HG03565 (cell line): ENCODE measurements at regions not wholly inside any gene's neighbourhood (a gene's known extent, or its start where the extent isn't known, plus 50 kb on each side); places are given as distances from the start of the nearest gene placed in this dataset.
A peak's percentile ranks its signal among the peaks of the same experiment; 100 is the strongest.

Experiments used
- ATAC-seq: cut with Tn5 transposase; IDR thresholded peaks from one replicate; pipeline ENCODE4 v1.9.1; 2021; ENCODE audit warnings: mild to moderate bottlenecking, moderate library complexity; ENCODE audit not compliant: unreplicated experiment

- ATAC-seq = no peak
Measured at GRCh38 chr9:119841016-119841415, 471.8 kb upstream of the BRINP1 start.

GRCh38 chr9:119839888-119840287 lies 470.7 kb upstream of the BRINP1 start:
- no peak for ATAC-seq

- ATAC-seq = no peak
Measured at GRCh38 chr9:119838210-119838609, 469.0 kb upstream of the BRINP1 start.

GRCh38 chr9:119836036-119836435 lies 466.8 kb upstream of the BRINP1 start:
- no peak for ATAC-seq

GRCh38 chr9:119834064-119834620 lies 464.9 kb upstream of the BRINP1 start:
- ATAC-seq = no peak

GRCh38 chr9:119831309-119831708 lies 462.1 kb upstream of the BRINP1 start:
- ATAC-seq = no peak

GRCh38 chr9:119829748-119830147 lies 460.5 kb upstream of the BRINP1 start:
- ATAC-seq = no peak

- ATAC-seq = no peak
Measured at GRCh38 chr9:119829186-119829585, 460.0 kb upstream of the BRINP1 start.

GRCh38 chr9:119827526-119827925 lies 458.3 kb upstream of the BRINP1 start:
- no peak for ATAC-seq

- ATAC-seq = no peak
Measured at GRCh38 chr9:119827126-119827525, 457.9 kb upstream of the BRINP1 start.

- ATAC-seq = no peak
Measured at GRCh38 chr9:119818726-119819435, 449.6 kb upstream of the BRINP1 start.

GRCh38 chr9:119810645-119811429 lies 441.6 kb upstream of the BRINP1 start:
- ATAC-seq = no peak

GRCh38 chr9:119803679-119804078 lies 434.4 kb upstream of the BRINP1 start:
- no peak for ATAC-seq

GRCh38 chr9:119802621-119803020 lies 433.4 kb upstream of the BRINP1 start:
- ATAC-seq = no peak

GRCh38 chr9:119802133-119802532 lies 432.9 kb upstream of the BRINP1 start:
- no peak for ATAC-seq

- no peak for ATAC-seq
Measured at GRCh38 chr9:119801311-119801710, 432.1 kb upstream of the BRINP1 start.

GRCh38 chr9:119795395-119795794 lies 426.2 kb upstream of the BRINP1 start:
- ATAC-seq = peak; percentile 51

- no peak for ATAC-seq
Measured at GRCh38 chr9:119794836-119795235, 425.6 kb upstream of the BRINP1 start.

GRCh38 chr9:119793218-119793617 lies 424.0 kb upstream of the BRINP1 start:
- ATAC-seq = no peak

GRCh38 chr9:119792242-119792641 lies 423.0 kb upstream of the BRINP1 start:
- peak; percentile 98 for ATAC-seq

- no peak for ATAC-seq
Measured at GRCh38 chr9:119789987-119790386, 420.8 kb upstream of the BRINP1 start.

GRCh38 chr9:119788921-119789320 lies 419.7 kb upstream of the BRINP1 start:
- ATAC-seq = no peak
